HG02870 (cell line): ENCODE measurements at regions not wholly inside any gene's neighbourhood (a gene's known extent, or its start where the extent isn't known, plus 50 kb on each side); places are given as distances from the start of the nearest gene placed in this dataset.
"Not testable (repeated sequence)": the region's sequence is repeated elsewhere in the genome, so short reads cannot be mapped to it uniquely, and the experiment has no call there.

Experiments used
- ATAC-seq: cut with Tn5 transposase; IDR thresholded peaks from one replicate; pipeline ENCODE4 v1.9.1; 2021; ENCODE audit warnings: mild to moderate bottlenecking, moderate library complexity; ENCODE audit not compliant: unreplicated experiment

- no peak for ATAC-seq
Measured at GRCh38 chr6:164051427-164051826, 636.9 kb downstream of the QKI start.

- no peak for ATAC-seq
Measured at GRCh38 chr6:164049517-164049988, 635.0 kb downstream of the QKI start.

GRCh38 chr6:164048840-164049516, 634.5 kb downstream of the QKI start:
- ATAC-seq = no peak

GRCh38 chr6:164045082-164045481, 630.6 kb downstream of the QKI start:
- no peak for ATAC-seq

- ATAC-seq = not testable (repeated sequence)
Measured at GRCh38 chr6:164043656-164044055, 629.1 kb downstream of the QKI start.

GRCh38 chr6:164042212-164042611, 627.7 kb downstream of the QKI start:
- no peak for ATAC-seq

GRCh38 chr6:164040994-164041393, 626.5 kb downstream of the QKI start:
- no peak for ATAC-seq

GRCh38 chr6:164039954-164040375, 625.4 kb downstream of the QKI start:
- no peak for ATAC-seq

GRCh38 chr6:164037171-164037870, 622.8 kb downstream of the QKI start:
- ATAC-seq = no peak

- ATAC-seq = no peak
Measured at GRCh38 chr6:164035900-164036485, 621.5 kb downstream of the QKI start.

GRCh38 chr6:164034602-164035140, 620.2 kb downstream of the QKI start:
- ATAC-seq = no peak

GRCh38 chr6:164025180-164025579, 610.7 kb downstream of the QKI start:
- no peak for ATAC-seq

- ATAC-seq = no peak
Measured at GRCh38 chr6:164023535-164023934, 609.0 kb downstream of the QKI start.

GRCh38 chr6:164022632-164023031, 608.1 kb downstream of the QKI start:
- ATAC-seq = no peak

GRCh38 chr6:164021589-164022250, 607.2 kb downstream of the QKI start:
- ATAC-seq = no peak

GRCh38 chr6:164020142-164020541, 605.6 kb downstream of the QKI start:
- no peak for ATAC-seq

GRCh38 chr6:164018133-164018532, 603.6 kb downstream of the QKI start:
- no peak for ATAC-seq

- no peak for ATAC-seq
Measured at GRCh38 chr6:164016056-164016455, 601.5 kb downstream of the QKI start.

GRCh38 chr6:164015088-164015484, 600.6 kb downstream of the QKI start:
- no peak for ATAC-seq

- no peak for ATAC-seq
Measured at GRCh38 chr6:164014346-164015087, 600.0 kb downstream of the QKI start.
